ENCODE measurements at regions not wholly inside any gene's neighbourhood (a gene's known extent, or its start where the extent isn't known, plus 50 kb on each side); places are given as distances from the start of the nearest gene placed in this dataset.
A peak's percentile ranks its signal among the peaks of the same experiment; 100 is the strongest.
"Not testable (repeated sequence)": the region's sequence is repeated elsewhere in the genome, so short reads cannot be mapped to it uniquely, and the experiment has no call there.

DNA sequence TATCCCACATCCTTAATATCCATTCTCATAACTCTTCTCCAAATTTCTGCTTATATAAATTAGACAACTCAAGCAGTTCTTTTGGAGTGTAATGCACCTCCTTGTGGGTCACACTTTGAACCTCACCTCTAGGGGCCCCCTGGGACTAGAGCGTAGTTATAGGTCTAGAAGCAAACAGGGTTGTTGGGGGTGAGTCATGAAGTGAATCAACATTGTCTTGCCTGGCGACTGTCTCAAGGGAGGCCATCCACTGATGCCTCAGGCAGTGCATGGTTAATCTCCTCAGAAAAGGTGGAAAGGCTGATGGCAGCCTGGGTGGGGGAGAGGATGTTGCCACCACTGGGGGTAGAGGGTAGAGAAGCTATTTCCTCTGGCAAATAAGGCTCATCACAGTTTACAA, 129.1 kb downstream of the TNFRSF21 start:
- DNase-seq, result no peak

DNA sequence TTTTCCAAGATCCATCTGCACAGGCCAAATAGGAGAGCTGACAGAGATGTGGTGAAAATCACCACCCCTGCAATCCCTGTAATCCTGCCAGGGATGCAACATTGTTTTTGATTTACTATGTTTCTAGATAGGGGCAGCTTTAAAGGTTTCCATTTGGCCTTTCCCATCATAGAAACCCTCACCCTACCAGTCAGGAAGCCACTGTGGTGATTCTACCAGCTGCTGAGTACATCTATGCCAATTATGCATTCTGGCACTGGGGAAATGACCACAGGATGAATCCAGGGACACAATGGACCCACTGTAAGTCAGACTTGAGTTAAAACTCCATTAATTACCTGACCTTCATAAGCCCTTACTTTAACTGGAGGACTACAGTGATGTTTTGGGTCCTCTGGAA, 130.4 kb downstream of the TNFRSF21 start:
- no peak for DNase-seq

DNA sequence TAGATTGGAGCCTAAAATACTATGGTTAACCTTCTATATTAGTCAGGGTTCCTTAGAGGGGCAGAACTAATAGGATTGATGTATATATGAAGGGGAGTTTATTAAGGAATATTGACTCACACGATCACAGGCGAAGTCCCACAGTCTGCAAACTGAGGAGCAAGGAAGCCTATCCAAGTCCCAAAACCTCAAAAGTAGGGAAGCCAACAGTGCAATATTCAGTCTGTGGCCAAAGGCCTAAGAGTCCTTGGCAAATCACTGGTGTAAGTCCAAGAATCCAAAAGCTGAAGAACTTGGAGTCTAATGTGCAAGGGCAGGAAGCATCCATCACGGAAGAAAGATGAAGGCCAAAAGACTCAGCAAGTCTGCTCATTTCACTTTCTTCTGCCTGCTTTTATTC, 133.5 kb upstream of the ADGRF1 start:
- DNase-seq, result no peak

DNA sequence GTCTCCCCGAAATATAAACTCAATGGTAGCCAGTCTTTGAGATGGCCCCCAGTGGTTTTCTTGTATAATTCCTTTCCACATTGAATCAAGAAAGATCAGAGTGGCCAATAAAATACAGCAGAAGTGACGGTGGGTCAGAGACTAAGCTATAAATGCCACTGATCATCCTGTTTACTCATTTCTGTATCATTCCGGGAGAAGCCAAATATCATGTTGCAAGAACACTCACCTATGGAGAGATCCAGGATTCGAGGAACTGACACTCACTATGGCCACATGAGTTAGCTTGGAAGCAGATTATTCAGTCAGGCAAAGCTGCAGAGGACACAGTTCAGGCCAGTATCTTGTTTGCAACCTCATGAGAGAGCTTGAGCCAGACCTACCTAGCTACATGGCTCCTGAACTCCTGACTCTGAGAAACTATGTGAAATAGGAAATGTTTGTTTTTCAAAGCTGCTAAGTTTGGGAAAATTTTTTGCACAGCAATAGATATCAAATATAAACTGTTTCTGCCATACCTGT, 132.4 kb upstream of the ADGRF1 start:
- DNase-seq, result no peak

DNA sequence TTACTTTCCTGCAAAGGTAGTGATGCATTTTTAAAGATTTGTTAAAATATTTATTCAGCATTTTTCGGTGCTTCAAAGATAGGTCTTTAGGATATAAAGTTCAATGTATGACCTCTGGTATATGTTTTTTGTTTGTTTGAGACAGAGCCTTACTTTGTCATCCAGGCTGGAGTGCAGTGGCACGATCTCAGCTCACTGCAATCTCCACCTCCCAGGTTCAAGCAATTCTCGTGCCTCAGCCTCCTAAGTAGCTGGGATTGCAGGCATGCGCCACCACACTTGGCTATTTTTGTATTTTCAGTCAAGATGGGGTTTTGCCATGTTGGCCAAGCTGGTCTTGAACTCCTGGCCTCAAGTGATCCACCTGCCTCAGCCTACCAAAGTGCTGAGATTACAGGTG, 131.9 kb upstream of the ADGRF1 start:
- not testable (repeated sequence) for DNase-seq

DNA sequence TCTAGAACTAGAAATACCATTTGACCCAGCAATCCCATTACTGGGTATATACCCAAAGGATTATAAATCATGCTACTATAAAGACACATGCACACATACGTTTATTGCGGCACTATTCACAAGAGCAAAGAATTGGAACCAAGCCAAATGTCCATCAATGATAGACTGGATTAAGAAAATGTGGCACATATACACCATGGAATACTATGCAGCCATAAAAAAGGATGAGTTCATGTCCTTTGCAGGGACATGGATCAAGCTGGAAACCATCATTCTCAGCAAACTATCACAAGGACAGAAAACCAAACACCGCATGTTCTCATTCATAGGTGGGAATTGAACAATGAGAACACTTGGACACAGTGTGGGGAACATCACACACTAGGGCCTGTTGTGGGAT, 131.0 kb upstream of the ADGRF1 start:
- DNase-seq, result not testable (repeated sequence)

DNA sequence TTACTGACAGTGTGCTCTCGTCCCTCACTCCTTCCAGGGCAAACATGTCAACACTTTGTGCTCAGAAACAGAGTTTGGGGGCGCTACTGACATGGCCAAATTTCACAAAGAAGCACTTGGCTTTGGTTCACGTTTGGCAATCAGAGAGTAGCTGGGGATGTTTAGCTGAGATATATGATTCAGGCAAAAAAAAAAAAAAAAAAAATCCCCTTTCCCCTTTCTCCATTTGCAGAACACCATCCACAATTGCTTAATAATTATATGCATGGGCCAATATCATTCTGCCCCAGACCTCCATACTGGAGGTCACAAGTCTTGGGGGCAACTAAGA, 128.4 kb upstream of the ADGRF1 start:
- no peak for DNase-seq

DNA sequence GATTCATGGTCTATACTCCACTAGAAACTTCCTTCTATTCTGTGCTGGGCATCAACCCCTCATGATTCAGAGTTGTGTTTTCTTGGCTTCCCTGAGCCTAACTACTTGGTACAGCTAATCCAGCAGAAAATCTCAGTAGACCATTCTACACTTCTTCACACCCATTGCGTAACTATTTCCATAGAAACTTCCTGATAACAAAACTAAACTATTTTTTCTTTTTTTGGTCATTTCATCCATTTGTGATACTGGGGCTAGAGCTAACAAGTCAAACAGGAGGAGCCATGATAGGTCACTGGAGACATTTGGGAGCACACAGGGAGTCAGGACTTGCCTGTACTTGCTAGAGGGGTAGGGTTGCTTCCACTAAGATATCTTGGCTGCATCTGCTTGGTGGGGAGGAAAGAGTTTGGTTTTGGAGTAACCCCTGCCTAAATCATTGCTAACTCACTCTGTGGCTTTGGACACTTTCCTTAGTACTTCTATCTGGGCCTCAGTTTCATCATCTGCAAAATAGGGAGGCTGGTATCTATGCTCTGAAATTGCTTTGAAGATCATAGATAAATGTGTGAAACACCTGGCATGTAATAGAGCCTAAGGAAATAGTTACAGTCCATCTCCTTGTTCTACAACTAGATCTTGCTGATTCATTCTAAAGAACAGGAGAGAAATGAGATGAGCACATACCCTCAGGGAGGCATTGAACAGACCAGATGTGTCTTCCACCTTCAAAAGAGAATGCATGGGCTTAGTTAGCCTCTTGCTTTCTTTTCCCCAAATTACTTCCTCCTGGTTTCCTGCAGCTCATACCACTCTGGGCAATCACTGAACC, 127.9 kb upstream of the ADGRF1 start:
- DNase-seq, result no peak

DNA sequence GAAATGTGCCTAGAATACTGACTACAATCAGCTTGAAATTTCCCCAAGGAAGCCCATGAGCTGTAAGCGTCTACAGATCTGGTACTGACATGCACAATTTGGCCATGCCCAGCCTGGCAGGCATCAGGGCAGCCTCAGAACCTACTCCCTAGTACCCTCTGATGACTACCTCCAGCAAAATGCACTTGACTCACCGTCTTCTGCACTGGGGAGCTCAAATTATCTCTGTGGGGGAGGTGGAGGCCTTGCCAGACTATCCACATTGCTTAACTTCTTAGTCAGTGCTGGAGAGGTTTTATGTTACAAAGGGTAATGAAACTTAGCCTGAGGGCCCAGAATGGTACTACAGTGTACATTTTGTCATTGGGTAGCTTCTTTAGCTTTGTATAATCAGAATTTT, 126.0 kb upstream of the ADGRF1 start:
- no peak for DNase-seq

DNA sequence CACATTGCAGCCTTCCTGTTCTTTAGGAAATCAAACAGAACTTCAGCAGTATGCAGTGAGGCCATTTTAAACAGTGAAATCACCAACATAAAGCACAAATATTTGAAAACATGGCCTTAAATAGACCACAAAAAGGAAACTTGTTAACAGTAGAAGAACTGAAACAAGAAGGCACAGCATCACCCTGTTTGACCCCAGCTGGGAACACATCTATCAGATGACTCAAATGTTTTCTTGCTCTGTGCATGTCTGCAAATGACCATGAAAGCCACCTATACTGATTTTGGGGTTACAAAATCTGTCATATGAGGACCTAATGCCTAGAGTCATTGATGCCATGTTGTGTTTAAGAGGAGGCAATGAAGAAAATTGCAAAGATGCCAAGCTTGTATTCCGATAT, 123.8 kb upstream of the ADGRF1 start:
- no peak for DNase-seq

DNA sequence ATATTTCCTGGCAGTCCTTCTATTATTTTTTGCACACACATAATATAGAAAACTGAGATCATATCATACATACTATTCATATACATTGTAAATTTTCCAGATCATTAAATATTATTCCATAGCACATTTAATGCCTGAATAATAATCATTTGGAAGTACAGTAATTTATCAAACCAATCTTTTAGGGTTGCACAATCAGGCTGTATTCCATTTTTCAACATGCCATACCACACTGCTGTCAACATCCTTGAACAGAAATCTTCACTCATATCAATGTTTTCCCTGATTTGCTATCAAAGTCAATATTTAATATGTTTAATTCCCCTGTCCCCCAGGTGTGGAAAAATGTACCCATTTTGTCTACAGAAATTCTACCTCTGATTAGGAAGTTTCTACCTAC, 122.7 kb upstream of the ADGRF1 start:
- no peak for DNase-seq

DNA sequence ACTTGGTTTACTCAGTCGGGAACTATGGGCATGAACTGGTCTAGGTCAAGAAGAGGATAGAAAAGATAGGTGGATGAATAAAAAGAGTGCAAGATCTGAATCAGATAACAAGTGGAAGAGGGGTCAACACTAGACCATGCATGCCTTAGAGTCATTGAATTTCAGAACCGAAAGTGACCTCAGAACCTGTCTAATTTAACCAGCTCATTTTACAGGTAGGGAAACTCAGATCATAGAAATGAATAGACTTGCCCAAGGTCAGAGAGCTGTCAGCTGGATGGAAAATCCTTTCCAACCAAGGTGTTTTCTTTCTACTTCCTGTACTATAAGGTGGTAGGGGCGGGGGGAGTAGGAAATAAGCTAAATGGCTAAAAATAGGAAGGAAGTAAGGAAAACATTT, 121.4 kb upstream of the ADGRF1 start:
- DNase-seq, result no peak

DNA sequence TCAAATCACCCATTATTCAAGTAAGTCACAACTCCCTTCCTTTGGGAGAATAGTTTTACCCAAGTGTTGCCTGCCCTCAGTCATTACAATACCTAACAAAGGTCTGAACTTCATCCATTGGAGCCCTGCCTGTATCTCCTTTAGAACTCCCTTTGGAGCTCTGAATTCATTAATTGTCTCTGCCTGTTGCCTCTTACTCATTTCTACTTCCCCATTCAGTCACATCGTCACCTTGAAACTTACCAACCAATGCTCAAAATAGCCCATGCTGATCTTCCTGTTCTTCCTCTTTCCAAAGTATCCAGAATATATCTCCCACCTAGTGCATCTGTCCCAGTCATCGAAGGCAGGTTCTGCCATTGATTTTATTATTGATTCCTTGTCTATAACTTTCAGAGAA, 120.7 kb upstream of the ADGRF1 start:
- DNase-seq, result no peak

DNA sequence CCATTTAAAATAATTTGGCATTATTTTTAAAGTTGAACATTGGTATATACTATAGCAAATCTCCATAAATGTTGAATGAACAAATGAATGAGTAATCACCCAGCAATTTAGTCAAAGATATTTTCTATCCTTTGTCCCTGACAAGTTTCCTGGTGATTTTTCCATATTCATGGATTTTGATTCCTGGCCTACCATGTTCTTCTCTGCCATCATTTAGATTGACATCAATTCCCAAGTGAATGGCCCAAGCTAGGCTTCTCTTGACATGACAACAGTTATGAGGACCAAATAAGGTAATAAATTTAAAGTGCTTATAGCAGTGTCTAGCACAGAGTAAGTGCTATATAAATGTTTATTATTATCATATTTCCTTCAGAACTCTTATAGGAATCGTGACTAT, 120.1 kb upstream of the ADGRF1 start:
- DNase-seq, result no peak

DNA sequence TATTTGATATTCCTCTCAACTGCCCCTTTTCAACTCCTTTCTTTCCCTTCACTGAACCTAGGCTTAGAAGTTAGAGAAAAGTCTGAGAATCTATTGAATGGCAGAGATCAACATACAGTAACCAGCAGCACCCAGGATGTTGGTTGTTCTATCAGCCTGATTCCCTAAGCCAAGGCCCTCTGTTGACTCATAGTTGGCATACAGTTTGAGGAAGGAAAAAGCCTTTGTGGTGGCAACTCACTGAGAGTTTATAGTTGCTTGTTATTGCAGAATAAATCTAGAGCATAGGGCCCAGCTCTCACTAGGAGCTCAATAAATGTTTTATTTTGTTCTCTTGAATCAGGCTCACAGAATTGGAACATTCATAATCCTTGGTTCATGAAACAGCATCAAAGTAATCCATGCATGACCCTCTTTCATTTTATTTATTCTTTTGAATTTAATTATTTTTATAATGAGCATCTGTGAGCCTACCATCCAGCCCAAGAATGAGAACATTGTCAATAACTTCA, 119.1 kb upstream of the ADGRF1 start:
- DNase-seq, result peak; percentile 13

DNA sequence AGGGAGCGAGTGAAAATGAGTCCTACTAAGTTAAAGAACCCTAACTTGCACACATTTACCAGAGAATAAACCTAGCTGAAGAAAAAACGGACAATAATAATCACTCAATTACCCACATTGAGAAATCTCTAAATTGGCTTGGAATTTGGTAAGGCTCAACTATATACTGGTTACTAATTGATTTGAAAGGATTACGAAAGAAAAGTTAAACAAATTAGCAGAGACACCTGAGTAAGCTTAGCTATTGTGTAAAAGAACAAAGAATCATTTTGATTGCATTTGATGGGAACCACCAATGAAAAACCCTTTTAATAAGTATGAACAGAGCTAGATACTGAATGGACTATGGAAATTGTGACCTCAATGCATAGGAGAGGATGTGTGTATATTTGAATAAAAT, 118.6 kb upstream of the ADGRF1 start:
- DNase-seq, result no peak

DNA sequence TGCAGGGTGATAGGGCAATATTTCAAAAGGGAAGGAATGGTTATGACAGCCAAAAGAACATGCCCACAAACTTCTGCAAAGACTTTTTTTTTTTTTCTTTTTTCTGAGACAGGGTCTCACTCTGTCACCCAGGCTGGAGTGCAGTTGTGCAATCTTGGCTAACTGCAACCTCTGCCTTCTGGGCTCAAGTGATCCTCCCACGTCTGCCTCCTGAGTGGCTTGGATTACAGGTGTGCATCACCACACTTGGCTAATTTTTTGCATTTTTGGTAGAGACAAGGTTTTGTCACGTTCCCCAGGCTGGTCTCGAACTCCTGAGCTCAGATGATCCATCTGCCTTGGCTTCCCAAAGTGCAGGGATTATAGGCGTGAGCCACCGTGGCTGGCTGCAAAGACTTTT, 117.6 kb upstream of the ADGRF1 start:
- no peak for DNase-seq

DNA sequence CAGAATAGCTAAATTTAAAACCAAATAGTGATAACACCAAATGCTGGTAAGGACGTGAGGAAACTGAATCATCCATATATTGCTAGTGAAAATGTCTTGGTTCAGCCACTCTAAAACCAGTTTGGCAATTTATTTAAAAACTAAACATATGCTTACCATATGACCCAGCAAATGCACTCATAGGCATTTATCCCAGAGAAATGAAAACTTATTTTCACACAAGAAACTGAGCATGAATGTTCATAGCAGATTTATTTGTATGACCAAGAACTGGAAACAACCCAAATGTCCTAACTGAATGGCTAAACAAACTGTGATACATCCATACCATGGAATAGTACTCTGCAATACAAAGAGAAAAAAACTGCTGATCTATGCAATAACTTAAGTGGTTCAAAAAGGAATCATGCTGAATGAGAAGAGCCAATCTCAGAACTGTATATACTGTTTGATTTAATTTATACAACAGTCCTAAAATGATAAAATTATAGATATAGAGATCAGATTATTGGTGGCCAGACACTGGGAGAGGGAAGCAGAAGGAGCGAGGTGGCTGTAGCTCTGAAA, 115.6 kb upstream of the ADGRF1 start:
- no peak for DNase-seq

DNA sequence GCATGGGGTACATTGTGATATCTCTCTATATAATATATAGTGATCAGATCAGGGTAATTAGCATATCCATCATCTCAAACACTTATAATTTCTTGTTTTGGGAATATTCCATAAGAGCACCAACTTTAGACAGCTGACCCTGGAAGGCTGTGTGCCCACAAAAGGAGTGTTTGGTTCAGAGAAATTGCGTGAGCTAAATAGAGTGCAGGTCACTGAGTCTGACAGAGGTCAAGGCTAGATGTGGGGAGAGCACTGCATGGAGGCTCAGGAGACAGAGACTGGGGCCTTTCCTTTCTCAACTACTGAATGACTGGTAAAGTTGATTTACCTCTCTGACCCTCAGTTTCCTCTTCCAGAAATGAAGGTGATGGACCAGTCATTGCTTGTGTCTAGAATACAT, 114.9 kb upstream of the ADGRF1 start:
- DNase-seq, result no peak

DNA sequence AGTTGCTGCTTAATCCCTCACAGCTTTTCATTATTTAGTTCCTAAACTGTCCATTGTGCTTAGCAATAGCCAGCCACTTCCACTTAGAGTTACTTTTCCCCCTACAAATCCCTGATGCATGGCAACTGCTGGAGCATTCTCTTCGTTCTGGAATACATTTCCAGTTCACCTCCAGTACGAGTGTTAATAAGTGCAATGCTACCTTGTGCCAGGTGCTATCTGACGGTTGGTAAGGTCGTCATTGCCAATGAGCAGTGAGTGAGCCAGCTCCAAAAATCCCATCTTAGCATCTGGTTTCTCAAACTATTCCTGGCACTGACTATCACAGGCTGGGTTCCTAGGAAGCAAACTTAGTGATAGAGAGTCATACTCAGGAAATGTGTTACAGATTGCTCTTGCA, 114.1 kb upstream of the ADGRF1 start:
- no peak for DNase-seq

DNA sequence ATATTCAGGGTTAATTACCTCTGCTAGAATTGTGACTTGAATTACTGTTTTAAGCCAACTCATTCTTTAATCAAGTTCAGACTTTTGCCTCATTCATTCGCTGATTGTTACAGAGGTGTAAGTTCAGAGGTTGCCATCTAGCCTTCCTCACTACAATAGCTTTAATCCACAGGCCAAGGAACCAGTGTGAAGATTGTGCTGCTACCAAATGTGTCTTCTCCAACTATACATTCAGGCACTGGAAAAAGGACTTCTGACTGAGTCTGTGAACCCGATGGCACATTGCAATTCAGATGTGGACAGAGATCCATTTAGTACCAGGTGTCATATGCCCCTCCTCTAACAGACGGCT, 111.2 kb upstream of the ADGRF1 start:
- DNase-seq, result no peak

DNA sequence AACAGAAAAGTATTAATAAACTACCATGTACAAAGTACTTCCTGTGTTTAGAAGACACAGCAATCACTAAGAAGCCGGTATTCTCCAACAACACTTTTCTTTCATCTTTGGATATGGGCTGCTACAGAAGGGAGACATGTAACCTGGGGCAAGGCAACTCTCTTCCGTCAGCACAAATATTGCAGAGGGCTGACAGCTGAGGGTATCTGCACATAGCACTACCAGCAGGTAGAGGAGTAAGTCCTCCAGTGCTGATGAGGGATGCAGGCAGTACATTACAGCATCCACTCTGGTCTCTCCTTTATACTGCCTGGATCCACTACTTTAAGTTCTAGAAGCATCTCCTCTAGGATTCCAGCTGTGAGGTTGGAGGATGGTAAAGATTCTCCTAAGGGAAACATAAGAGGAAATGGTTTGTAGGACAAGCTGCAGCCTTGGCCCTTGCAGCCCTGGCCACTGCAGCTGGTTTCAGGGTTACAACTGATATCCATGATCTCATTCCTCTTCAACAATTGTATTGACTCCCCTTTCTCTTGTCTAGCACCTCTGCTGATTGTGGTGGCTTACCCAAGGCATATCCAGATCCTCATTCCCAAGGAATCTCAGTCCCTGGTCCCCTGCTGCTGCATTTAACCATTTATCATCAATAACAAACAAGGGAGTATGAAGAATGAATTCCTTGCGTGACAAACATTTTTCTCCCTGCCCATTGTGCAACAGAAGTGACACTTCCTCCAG, 110.7 kb upstream of the ADGRF1 start:
- DNase-seq, result no peak

DNA sequence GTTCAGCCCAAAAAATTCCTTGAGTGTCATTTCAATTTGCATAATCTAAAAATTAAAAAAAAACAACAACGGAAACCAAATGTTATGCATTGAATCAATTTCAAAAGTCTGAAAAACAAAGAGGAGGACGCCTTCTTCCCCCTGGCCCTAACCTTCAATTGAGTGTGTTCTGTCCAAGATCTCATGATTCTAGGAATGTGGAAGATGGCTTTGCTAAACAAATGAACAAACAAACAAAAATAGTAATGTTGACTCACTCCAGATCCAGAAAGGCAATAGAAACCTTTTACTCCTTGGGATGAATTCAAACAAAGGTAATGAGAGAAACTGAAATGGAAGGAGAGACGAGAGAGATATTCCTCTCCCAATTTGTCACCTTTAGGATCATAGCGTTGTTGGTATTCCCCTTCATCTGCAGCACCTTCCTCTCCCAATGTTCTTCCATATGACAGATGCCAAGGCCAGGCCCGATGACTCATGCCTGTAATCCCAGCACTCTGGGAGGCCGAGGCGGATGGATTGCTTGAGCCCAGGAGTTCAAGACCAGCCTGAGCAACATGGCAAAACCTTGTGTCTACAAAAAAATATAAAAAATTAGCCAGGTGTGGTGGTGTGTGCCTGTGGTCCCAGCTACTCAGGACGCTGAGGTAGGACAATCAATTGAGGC, 109.2 kb upstream of the ADGRF1 start:
- no peak for DNase-seq

DNA sequence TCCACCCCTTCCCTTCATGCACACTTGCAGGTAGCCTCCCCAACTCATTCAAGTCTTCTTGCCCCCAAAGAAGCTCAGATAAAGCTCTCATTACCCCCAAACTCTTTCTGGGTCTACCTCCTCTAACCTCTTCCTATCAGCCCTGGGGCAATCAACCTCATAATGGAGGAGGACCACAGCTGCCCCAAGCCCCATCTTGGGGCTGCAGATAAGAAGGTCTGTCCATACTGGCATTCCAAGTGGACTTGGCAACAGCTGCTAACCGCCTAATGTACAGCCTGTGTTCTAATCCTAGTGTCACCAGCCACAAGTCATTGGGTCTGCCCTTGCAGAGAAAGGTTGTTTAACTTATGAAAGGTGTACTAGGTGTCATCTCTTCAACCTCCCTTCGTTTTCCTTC, 107.4 kb upstream of the ADGRF1 start:
- no peak for DNase-seq
